ENCODE measurements at regions not wholly inside any gene's neighbourhood (a gene's known extent, or its start where the extent isn't known, plus 50 kb on each side); places are given as distances from the start of the nearest gene placed in this dataset.

DNA sequence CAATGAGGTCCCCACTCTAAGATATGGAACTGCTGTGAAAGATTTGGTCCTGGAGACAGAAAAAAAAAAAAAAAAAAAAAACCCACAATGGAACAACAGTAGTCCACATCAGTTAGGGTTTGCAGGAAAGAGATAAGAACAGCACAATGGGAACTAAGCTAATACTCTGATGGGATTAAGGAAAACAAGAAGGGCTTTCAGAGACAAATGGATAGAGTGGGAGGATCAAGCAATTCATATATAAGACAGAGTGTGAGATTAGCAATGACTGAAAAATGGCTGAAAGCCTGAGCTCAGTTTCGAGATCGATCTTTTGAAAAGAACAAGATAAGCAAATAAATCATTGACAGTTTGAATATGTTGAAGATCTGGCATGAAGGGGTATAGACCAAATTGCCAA is 188.4 kb upstream of the TRPC5 start:
- TF ChIP-seq POLR2A (IDR thresholded peaks at IDR 0.05; ENCODE audit: low read depth), result no peak
- no peak for TF ChIP-seq POLR2AphosphoS5 (IDR thresholded peaks at IDR 0.05)
- TF ChIP-seq EP300 (IDR thresholded peaks at IDR 0.05), result no peak
- TF ChIP-seq, protein P1, sequence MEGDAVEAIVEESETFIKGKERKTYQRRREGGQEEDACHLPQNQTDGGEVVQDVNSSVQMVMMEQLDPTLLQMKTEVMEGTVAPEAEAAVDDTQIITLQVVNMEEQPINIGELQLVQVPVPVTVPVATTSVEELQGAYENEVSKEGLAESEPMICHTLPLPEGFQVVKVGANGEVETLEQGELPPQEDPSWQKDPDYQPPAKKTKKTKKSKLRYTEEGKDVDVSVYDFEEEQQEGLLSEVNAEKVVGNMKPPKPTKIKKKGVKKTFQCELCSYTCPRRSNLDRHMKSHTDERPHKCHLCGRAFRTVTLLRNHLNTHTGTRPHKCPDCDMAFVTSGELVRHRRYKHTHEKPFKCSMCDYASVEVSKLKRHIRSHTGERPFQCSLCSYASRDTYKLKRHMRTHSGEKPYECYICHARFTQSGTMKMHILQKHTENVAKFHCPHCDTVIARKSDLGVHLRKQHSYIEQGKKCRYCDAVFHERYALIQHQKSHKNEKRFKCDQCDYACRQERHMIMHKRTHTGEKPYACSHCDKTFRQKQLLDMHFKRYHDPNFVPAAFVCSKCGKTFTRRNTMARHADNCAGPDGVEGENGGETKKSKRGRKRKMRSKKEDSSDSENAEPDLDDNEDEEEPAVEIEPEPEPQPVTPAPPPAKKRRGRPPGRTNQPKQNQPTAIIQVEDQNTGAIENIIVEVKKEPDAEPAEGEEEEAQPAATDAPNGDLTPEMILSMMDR (IDR thresholded peaks at IDR 0.05), result no peak
- WGBS, result 79% methylated on average over 2 of the region's 2 CpGs
- H3K36me3 ChIP-seq, result no peaks in the 10 kb centered on the region
- no peaks in the 10 kb centered on the region for H3K27me3 ChIP-seq
- no peak for DNase-seq (ENCODE audit: extremely low spot score)
- intact Hi-C loops (cut with DNase I), result no loop called here
- H3K4me3 ChIP-seq, result no peak overlapping the region
- no peaks in the 10 kb centered on the region for H3K4me1 ChIP-seq
- no peaks in the 10 kb centered on the region for H3K9me3 ChIP-seq
- H3K27ac ChIP-seq (replicated peaks in 1 of 4), result no peak overlapping the region

- DNase-seq (ENCODE audit: extremely low spot score), result no peak
- no peak overlapping the region for H3K4me3 ChIP-seq
- H3K9me3 ChIP-seq, result no peaks in the 10 kb centered on the region
- intact Hi-C loops (cut with DNase I), result no loop called here
- WGBS, result 44% methylated on average over 2 of the region's 2 CpGs
- no peaks in the 10 kb centered on the region for H3K36me3 ChIP-seq
- no peaks in the 10 kb centered on the region for H3K27me3 ChIP-seq
- no peaks in the 10 kb centered on the region for H3K4me1 ChIP-seq
- TF ChIP-seq, protein P1 (IDR thresholded peaks at IDR 0.05), result no peak
- no peak for TF ChIP-seq POLR2A (IDR thresholded peaks at IDR 0.05; ENCODE audit: low read depth)
- TF ChIP-seq POLR2AphosphoS5 (IDR thresholded peaks at IDR 0.05), result no peak
- no peak for TF ChIP-seq EP300 (IDR thresholded peaks at IDR 0.05)
- H3K27ac ChIP-seq (replicated peaks in 1 of 4), result no peak overlapping the region
Measured at GRCh38 chrX:112266136-112266535, 183.6 kb upstream of the TRPC5 start.

DNA sequence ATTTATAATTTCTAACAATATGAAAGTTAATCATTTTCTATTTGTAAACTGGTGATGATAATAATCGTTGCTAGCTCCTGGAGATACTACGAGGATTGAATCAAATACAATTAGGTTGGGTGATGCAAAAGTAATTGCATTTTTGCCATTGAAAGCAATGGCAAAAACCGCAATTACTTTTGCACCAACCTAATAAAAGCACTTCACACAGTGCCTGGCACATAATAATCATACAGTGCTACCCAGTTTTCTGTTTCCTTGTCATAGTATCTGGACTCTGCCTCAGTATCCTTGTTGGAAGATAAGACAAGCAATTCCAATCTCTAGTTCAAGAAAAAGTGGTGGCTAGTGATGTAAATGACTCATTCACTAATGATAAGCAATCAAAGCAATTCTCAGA is 176.8 kb upstream of the TRPC5 start:
- no peaks in the 10 kb centered on the region for H3K4me1 ChIP-seq
- H3K4me3 ChIP-seq, result no peak overlapping the region
- no peaks in the 10 kb centered on the region for H3K9me3 ChIP-seq
- TF ChIP-seq POLR2AphosphoS5 (IDR thresholded peaks at IDR 0.05), result no peak
- no peak for TF ChIP-seq POLR2A (IDR thresholded peaks at IDR 0.05; ENCODE audit: low read depth)
- no peak for TF ChIP-seq EP300 (IDR thresholded peaks at IDR 0.05)
- TF ChIP-seq, protein P1 (IDR thresholded peaks at IDR 0.05), result no peak
- H3K27me3 ChIP-seq, result peaks cover 0 to 7% (median 0%) of the 10 kb centered on the region in 4 donors
- no peaks in the 10 kb centered on the region for H3K36me3 ChIP-seq
- intact Hi-C loops (cut with DNase I), result no loop called here
- H3K27ac ChIP-seq (replicated peaks in 1 of 4), result no peak overlapping the region
- WGBS, result 48% methylated on average over 3 of the region's 3 CpGs
- no peak for DNase-seq (ENCODE audit: extremely low spot score)

- H3K27ac ChIP-seq (replicated peaks in 1 of 4), result no peak overlapping the region
- peaks cover 0 to 7% (median 0%) of the 10 kb centered on the region in 4 donors for H3K27me3 ChIP-seq
- TF ChIP-seq EP300 (IDR thresholded peaks at IDR 0.05) (no peak), POLR2AphosphoS5 (IDR thresholded peaks at IDR 0.05) (no peak), POLR2A (IDR thresholded peaks at IDR 0.05; ENCODE audit: low read depth) (no peak)
- TF ChIP-seq, protein P1 (IDR thresholded peaks at IDR 0.05), result no peak
- intact Hi-C loops (cut with DNase I), result no loop called here
- H3K4me3 ChIP-seq, result no peak overlapping the region
- no peaks in the 10 kb centered on the region for H3K9me3 ChIP-seq
- WGBS, result 36% methylated on average over 2 of the region's 2 CpGs
- DNase-seq (ENCODE audit: extremely low spot score), result no peak
- no peaks in the 10 kb centered on the region for H3K36me3 ChIP-seq
- H3K4me1 ChIP-seq, result no peaks in the 10 kb centered on the region
Measured at GRCh38 chrX:112254896-112255295, 172.3 kb upstream of the TRPC5 start.

DNA sequence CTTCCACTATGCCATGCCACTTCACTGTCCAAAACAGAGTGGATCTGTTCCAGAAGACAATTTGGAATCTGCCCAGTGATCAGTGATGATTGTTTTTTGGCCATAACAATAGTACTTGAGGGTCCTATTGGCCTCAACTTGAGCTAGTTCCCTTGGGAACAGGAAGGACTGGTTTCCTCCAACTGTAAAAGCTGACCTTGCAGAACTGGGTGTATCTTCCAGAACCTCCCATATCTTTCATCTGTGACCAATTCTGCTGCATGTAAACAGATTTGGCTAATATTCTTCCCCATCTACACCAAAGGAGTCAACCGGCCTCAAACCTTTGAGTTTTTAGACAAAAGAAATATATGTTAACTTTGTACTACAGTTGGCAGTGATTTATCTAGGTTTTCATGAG is 165.1 kb upstream of the TRPC5 start:
- H3K9me3 ChIP-seq, result peaks cover 0 to 9% (median 0%) of the 10 kb centered on the region in 4 donors
- DNase-seq (ENCODE audit: extremely low spot score), result no peak
- intact Hi-C loops (cut with DNase I), result no loop called here
- H3K27me3 ChIP-seq, result no peaks in the 10 kb centered on the region
- H3K36me3 ChIP-seq, result no peaks in the 10 kb centered on the region
- TF ChIP-seq POLR2A (IDR thresholded peaks at IDR 0.05; ENCODE audit: low read depth) (no peak), POLR2AphosphoS5 (IDR thresholded peaks at IDR 0.05) (no peak), EP300 (IDR thresholded peaks at IDR 0.05) (no peak)
- TF ChIP-seq, protein P1 (IDR thresholded peaks at IDR 0.05), result no peak
- H3K4me1 ChIP-seq, result no peaks in the 10 kb centered on the region
- WGBS, result 100% methylated on average over 1 of the region's 1 CpG
- no peak overlapping the region for H3K4me3 ChIP-seq
- no peak overlapping the region for H3K27ac ChIP-seq (replicated peaks in 1 of 4)

All from esophagus muscularis mucosa (tissue), 4 donors.